Tibial nerve (tissue), 4 donors: ENCODE measurements at regions not wholly inside any gene's neighbourhood (a gene's known extent, or its start where the extent isn't known, plus 50 kb on each side); places are given as distances from the start of the nearest gene placed in this dataset.

Experiments
- DNase-seq, 2 donors: peaks; one replicate each; pipeline ENCODE4 v3.0.0-alpha.2; 2019; ENCODE audit warnings: low spot score in 2 of 2
- H3K27ac ChIP-seq, 4 donors: fragments of 200-600 bp; sonication (generic) in 3 of 4; one replicate each; pipeline ENCODE4 v1.5.1; 2017 to 2019; ENCODE audit warnings: mild to moderate bottlenecking in 1 of 4
- H3K27me3 ChIP-seq, 2 donors: fragments of 200-600 bp; sonication (generic) in 1 of 2; one replicate each; pipeline versions ENCODE4 v1.5.1 to v1.6.0; 2017 to 2019
- H3K36me3 ChIP-seq, 3 donors: fragments of 200-600 bp; sonication (generic); one replicate each; pipeline ENCODE4 v1.5.1; 2018 to 2019
- H3K4me1 ChIP-seq, 4 donors: fragments of 200-600 bp; sonication (generic) in 3 of 4; one replicate each; pipeline ENCODE4 v1.5.1; 2017 to 2019
- H3K4me3 ChIP-seq, 4 donors: fragments of 200-600 bp; sonication (generic) in 3 of 4; one replicate each; pipeline ENCODE4 v1.5.1; 2017 to 2019; ENCODE audit warnings: mild to moderate bottlenecking in 1 of 4, moderate library complexity in 1 of 4
- H3K9me3 ChIP-seq, 4 donors: fragments of 200-600 bp; sonication (generic) in 3 of 4; one replicate each; pipeline ENCODE4 v1.5.1; 2017 to 2019
- EP300 ChIP-seq, 2 donors: sonication (generic); formaldehyde crosslinking; IDR thresholded peaks; one replicate each; pipeline ENCODE4 v1.6.1; 2017; ENCODE audit warnings: antibody characterized with exemption in 2 of 2, mild to moderate bottlenecking in 1 of 2
- POLR2A ChIP-seq, 2 donors: fragments of 450-650 bp; IDR thresholded peaks; one replicate each; pipeline ENCODE4 v1.6.1; 2017; ENCODE audit warnings: antibody characterized with exemption in 2 of 2, mild to moderate bottlenecking in 2 of 2, moderate library complexity in 2 of 2
- WGBS, 2 donors: methylation state at CpG; one replicate each; pipeline ENCODE4 v1.1.5; 2018; 5-methylcytosine and 5-hydroxymethylcytosine counted together
- TF ChIP-seq, protein P1 (sequence below), 5 experiments: fragments of 200-600 bp in 3 of 5; fragments of 450-650 bp in 2 of 5; sonication (generic) in 3 of 5; IDR thresholded peaks; one replicate each; pipeline ENCODE4 v1.5.1; 2016 to 2019; ENCODE audit warnings: antibody characterized with exemption in 5 of 5, mild to moderate bottlenecking in 3 of 5, moderate library complexity in 2 of 5

DNA sequence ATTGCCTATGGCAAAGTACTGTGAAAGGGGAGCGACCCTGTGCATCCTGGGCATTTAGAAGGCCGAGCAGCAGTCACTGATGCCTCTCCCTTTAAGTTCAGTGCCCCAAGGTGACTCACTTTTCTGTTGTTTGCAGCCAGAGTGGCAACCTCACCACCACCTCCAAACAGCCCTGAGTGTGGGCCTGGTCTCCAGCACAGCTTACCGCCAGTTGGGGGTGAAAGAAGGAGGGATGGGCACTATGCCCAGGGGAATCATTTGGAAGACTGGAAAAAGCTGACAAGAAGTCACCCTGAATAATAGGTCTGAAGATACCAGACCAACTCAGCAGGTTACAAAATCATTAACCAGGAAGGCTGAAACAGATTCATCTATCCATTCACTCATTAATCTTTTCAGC lies 571.8 kb downstream of the EPHB1 start:
- H3K9me3 ChIP-seq = no peaks in the 10 kb centered on the region
- H3K4me1 ChIP-seq = no peaks in the 10 kb centered on the region
- H3K36me3 ChIP-seq = no peaks in the 10 kb centered on the region
- no peak overlapping the region for H3K4me3 ChIP-seq
- 76 to 80% methylated on average over 3 of the region's 3 CpGs for WGBS, 2 donors
- TF ChIP-seq POLR2A (IDR thresholded peaks at IDR 0.05) = no peak
- no peak for TF ChIP-seq EP300 (IDR thresholded peaks at IDR 0.05)
- TF ChIP-seq, protein P1, sequence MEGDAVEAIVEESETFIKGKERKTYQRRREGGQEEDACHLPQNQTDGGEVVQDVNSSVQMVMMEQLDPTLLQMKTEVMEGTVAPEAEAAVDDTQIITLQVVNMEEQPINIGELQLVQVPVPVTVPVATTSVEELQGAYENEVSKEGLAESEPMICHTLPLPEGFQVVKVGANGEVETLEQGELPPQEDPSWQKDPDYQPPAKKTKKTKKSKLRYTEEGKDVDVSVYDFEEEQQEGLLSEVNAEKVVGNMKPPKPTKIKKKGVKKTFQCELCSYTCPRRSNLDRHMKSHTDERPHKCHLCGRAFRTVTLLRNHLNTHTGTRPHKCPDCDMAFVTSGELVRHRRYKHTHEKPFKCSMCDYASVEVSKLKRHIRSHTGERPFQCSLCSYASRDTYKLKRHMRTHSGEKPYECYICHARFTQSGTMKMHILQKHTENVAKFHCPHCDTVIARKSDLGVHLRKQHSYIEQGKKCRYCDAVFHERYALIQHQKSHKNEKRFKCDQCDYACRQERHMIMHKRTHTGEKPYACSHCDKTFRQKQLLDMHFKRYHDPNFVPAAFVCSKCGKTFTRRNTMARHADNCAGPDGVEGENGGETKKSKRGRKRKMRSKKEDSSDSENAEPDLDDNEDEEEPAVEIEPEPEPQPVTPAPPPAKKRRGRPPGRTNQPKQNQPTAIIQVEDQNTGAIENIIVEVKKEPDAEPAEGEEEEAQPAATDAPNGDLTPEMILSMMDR (IDR thresholded peaks at IDR 0.05) = no peak
- no peak overlapping the region for H3K27ac ChIP-seq
- DNase-seq = no peak
- H3K27me3 ChIP-seq = no peaks in the 10 kb centered on the region

DNA sequence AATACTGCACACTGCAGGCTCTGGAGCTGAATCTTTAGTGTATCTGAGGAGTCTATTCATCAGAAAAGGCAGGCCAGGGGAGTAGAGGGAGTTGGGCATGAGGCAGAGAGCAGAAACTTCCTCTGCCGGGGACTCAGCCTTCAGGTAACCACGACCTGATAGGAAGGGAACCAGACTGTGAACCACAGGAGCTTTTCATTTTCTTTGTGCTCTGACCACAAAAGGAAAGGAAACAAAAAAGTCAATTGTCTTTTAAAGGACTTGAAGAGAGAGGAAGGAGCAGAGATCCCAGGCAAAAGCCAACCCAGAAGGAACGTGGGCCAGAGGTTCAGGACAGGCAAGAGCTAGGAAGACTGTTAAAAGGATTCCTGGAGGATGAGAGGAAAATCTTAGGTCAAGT lies 573.3 kb downstream of the EPHB1 start:
- DNase-seq = no peak
- Histone ChIP-seq H3K4me1 (no peaks in the 10 kb centered on the region), H3K36me3 (no peaks in the 10 kb centered on the region), H3K27me3 (no peaks in the 10 kb centered on the region), H3K9me3 (peaks cover 0 to 4% (median 0%) of the 10 kb centered on the region in 4 donors), H3K27ac (no peak overlapping the region), H3K4me3 (no peak overlapping the region)
- TF ChIP-seq EP300 (IDR thresholded peaks at IDR 0.05) (no peak), POLR2A (IDR thresholded peaks at IDR 0.05) (no peak)
- TF ChIP-seq, protein P1 (IDR thresholded peaks at IDR 0.05) = no peak
- WGBS, 2 donors = 29% methylated on average over 3 of the region's 3 CpGs

DNA sequence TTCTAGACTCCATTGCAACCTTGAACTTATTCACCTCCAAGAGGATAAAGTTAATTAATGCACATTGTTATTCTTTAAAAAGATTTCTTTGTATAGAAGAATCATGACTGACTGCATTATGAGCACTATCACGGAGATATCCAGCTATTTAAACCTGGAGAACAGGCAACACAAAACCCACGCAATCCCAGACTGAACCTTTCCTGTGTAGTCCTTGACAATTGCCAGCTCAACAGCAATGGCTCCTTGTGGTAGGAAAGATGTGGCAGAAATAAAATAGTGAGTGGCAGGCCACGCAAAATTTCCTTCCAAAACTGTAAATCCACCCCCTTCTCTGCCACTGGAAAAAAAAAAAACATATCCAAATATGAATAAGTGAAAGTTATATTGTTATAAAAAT lies 573.7 kb downstream of the EPHB1 start:
- no peak for DNase-seq
- no peak overlapping the region for H3K4me3 ChIP-seq
- H3K27ac ChIP-seq = no peak overlapping the region
- peaks cover 0 to 4% (median 0%) of the 10 kb centered on the region in 4 donors for H3K9me3 ChIP-seq
- H3K27me3 ChIP-seq = no peaks in the 10 kb centered on the region
- H3K36me3 ChIP-seq = no peaks in the 10 kb centered on the region
- TF ChIP-seq EP300 (IDR thresholded peaks at IDR 0.05) = no peak
- no peak for TF ChIP-seq POLR2A (IDR thresholded peaks at IDR 0.05)
- TF ChIP-seq, protein P1 (IDR thresholded peaks at IDR 0.05) = no peak
- H3K4me1 ChIP-seq = no peaks in the 10 kb centered on the region
- 68% methylated on average over 3 of the region's 3 CpGs for WGBS, 2 donors

DNA sequence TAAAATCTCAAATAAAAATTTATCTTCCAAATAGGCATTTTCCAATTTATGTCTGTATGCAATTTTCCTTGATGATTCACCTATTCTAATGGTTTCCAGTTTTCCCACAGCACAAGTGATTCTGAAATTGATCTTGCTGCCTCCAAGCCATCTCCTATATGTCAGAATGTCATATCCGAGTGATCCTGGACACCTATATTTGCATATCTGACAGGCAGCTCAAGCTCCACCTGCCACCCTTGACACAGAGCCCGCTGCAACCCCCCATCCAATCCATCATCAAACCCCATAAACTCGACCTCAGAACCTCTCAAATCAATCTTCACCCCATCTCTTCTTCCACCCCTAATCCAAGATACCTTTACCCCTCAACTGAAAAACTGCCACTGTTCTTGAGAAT lies 579.5 kb downstream of the EPHB1 start:
- no peak for DNase-seq
- no peak overlapping the region for H3K4me3 ChIP-seq
- H3K27ac ChIP-seq = no peak overlapping the region
- H3K4me1 ChIP-seq = no peaks in the 10 kb centered on the region
- WGBS, 2 donors = 69 to 80% methylated on average over 3 of the region's 3 CpGs
- H3K27me3 ChIP-seq = no peaks in the 10 kb centered on the region
- no peaks in the 10 kb centered on the region for H3K36me3 ChIP-seq
- peaks cover 0 to 4% (median 0%) of the 10 kb centered on the region in 4 donors for H3K9me3 ChIP-seq
- TF ChIP-seq EP300 (IDR thresholded peaks at IDR 0.05) (no peak), POLR2A (IDR thresholded peaks at IDR 0.05) (no peak)
- TF ChIP-seq, protein P1 (IDR thresholded peaks at IDR 0.05) = no peak

DNA sequence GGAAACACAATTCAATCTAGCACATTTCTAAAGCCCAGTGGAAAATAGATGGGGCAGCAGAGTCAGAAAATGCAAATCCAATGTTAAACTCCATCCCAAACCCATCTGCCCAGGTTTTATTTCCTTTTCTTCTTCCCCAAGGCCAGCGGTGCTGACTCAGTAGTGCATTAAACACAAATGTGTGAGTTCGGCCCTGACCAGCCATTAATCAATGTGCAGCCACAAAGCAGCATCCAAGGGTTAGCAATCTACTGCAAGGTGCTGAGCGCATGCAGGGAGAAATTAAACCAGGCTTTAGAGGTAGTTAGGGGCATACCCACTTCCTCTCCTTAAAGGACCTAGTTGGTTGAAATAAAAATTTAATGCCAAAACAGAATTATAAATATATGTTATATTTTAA lies 583.3 kb upstream of the PPP2R3A start:
- H3K36me3 ChIP-seq = no peaks in the 10 kb centered on the region
- H3K4me3 ChIP-seq = no peak overlapping the region
- H3K27ac ChIP-seq = no peak overlapping the region
- TF ChIP-seq EP300 (IDR thresholded peaks at IDR 0.05) (no peak), POLR2A (IDR thresholded peaks at IDR 0.05) (no peak)
- TF ChIP-seq, protein P1 (IDR thresholded peaks at IDR 0.05) = no peak
- no peak for DNase-seq
- no peaks in the 10 kb centered on the region for H3K4me1 ChIP-seq
- H3K9me3 ChIP-seq = peaks cover 0 to 7% (median 0%) of the 10 kb centered on the region in 4 donors
- WGBS, 2 donors = 60 to 68% methylated on average over 3 of the region's 3 CpGs
- H3K27me3 ChIP-seq = no peaks in the 10 kb centered on the region
